AG09319 (cell line): ENCODE measurements at regions not wholly inside any gene's neighbourhood (a gene's known extent, or its start where the extent isn't known, plus 50 kb on each side); places are given as distances from the start of the nearest gene placed in this dataset.

Source experiments
- DNase-seq: peaks from one replicate; pipeline ENCODE4 v3.0.0-alpha.2; 2010; ENCODE audit warnings: low read depth; ENCODE audit errors: extremely low read depth
- CTCF ChIP-seq: IDR thresholded peaks from 2 replicates; pipeline ENCODE4 v1.5.1; 2011; ENCODE audit warnings: low read depth, mild to moderate bottlenecking, inconsistent platforms, low read length, moderate library complexity

- DNase-seq, result no peak
- TF ChIP-seq CTCF, result no peak
Measured at GRCh38 chr10:89954061-89954460, 252.7 kb downstream of the KIF20B start.

- DNase-seq, result no peak
- TF ChIP-seq CTCF, result peak; percentile 10
Measured at GRCh38 chr10:89954787-89955566, 253.6 kb downstream of the KIF20B start.

- DNase-seq, result no peak
- no peak for TF ChIP-seq CTCF
Measured at GRCh38 chr10:89959433-89960110, 258.2 kb downstream of the KIF20B start.

GRCh38 chr10:89963451-89964102 is 262.2 kb downstream of the KIF20B start:
- no peak for DNase-seq
- no peak for TF ChIP-seq CTCF

- TF ChIP-seq CTCF, result no peak
- DNase-seq, result no peak
Measured at GRCh38 chr10:89966211-89966610, 264.8 kb downstream of the KIF20B start.

GRCh38 chr10:89973326-89973725 is 271.9 kb downstream of the KIF20B start:
- DNase-seq, result no peak
- no peak for TF ChIP-seq CTCF

GRCh38 chr10:89975071-89975470 is 273.7 kb downstream of the KIF20B start:
- no peak for DNase-seq
- TF ChIP-seq CTCF, result no peak
